ENCODE measurements at regions not wholly inside any gene's neighbourhood (a gene's known extent, or its start where the extent isn't known, plus 50 kb on each side); places are given as distances from the start of the nearest gene placed in this dataset.

GRCh38 chr10:130230036-130230435 is 93.8 kb downstream of the GLRX3 start:
- no peak for DNase-seq (ENCODE audit: low spot score)

GRCh38 chr10:130230611-130231010 is 94.4 kb downstream of the GLRX3 start:
- no peak for DNase-seq (ENCODE audit: low spot score)

GRCh38 chr10:130231251-130231741 is 95.1 kb downstream of the GLRX3 start:
- DNase-seq (ENCODE audit: low spot score) = no peak

- DNase-seq (ENCODE audit: low spot score) = no peak
Measured at GRCh38 chr10:130232166-130233034, 96.2 kb downstream of the GLRX3 start.

GRCh38 chr10:130233035-130233360 is 96.8 kb downstream of the GLRX3 start:
- no peak for DNase-seq (ENCODE audit: low spot score)

GRCh38 chr10:130233426-130233825 is 97.2 kb downstream of the GLRX3 start:
- DNase-seq (ENCODE audit: low spot score) = no peak

- DNase-seq (ENCODE audit: low spot score) = no peak
Measured at GRCh38 chr10:130234171-130234965, 98.2 kb downstream of the GLRX3 start.

- DNase-seq (ENCODE audit: low spot score) = no peak
Measured at GRCh38 chr10:130236711-130237110, 100.5 kb downstream of the GLRX3 start.

GRCh38 chr10:130240409-130240808 is 104.2 kb downstream of the GLRX3 start:
- DNase-seq (ENCODE audit: low spot score) = no peak

GRCh38 chr10:130242513-130242912 is 106.3 kb downstream of the GLRX3 start:
- DNase-seq (ENCODE audit: low spot score) = no peak

GRCh38 chr10:130243015-130243414 is 106.8 kb downstream of the GLRX3 start:
- DNase-seq (ENCODE audit: low spot score) = no peak

GRCh38 chr10:130244031-130244927 is 108.1 kb downstream of the GLRX3 start:
- no peak for DNase-seq (ENCODE audit: low spot score)

- DNase-seq (ENCODE audit: low spot score) = no peak
Measured at GRCh38 chr10:130244928-130245495, 108.8 kb downstream of the GLRX3 start.

- DNase-seq (ENCODE audit: low spot score) = no peak
Measured at GRCh38 chr10:130246113-130246512, 109.9 kb downstream of the GLRX3 start.

- no peak for DNase-seq (ENCODE audit: low spot score)
Measured at GRCh38 chr10:130250127-130250526, 113.9 kb downstream of the GLRX3 start.

GRCh38 chr10:130251766-130252165 is 115.6 kb downstream of the GLRX3 start:
- no peak for DNase-seq (ENCODE audit: low spot score)

GRCh38 chr10:130254243-130254642 is 118.1 kb downstream of the GLRX3 start:
- DNase-seq (ENCODE audit: low spot score) = no peak

GRCh38 chr10:130254662-130255061 is 118.5 kb downstream of the GLRX3 start:
- DNase-seq (ENCODE audit: low spot score) = no peak

- DNase-seq (ENCODE audit: low spot score) = no peak
Measured at GRCh38 chr10:130255777-130256176, 119.6 kb downstream of the GLRX3 start.

GRCh38 chr10:130257897-130258296 is 121.7 kb downstream of the GLRX3 start:
- DNase-seq (ENCODE audit: low spot score) = no peak

- no peak for DNase-seq (ENCODE audit: low spot score)
Measured at GRCh38 chr10:130259380-130259779, 123.2 kb downstream of the GLRX3 start.

GRCh38 chr10:130261306-130261705 is 125.1 kb downstream of the GLRX3 start:
- no peak for DNase-seq (ENCODE audit: low spot score)

Measured in LoVo (cell line).